ENCODE measurements at regions not wholly inside any gene's neighbourhood (a gene's known extent, or its start where the extent isn't known, plus 50 kb on each side); places are given as distances from the start of the nearest gene placed in this dataset.

- Histone ChIP-seq H3K79me2 (ENCODE audit: insufficient read depth, low read length) (no peaks in the 10 kb centered on the region), H3K27ac (ENCODE audit: low read depth, low read length, poor library complexity, severe bottlenecking) (no peak overlapping the region), H3F3A (ENCODE audit: insufficient read depth, low read length) (no peaks in the 10 kb centered on the region), H3K36me3 (ENCODE audit: insufficient read depth, low read length) (no peaks in the 10 kb centered on the region), H3K9me2 (ENCODE audit: low read depth, low read length) (no peaks in the 10 kb centered on the region), H3K9ac (ENCODE audit: low read length) (no peak overlapping the region), H3K9me3 (ENCODE audit: low read length) (no peaks in the 10 kb centered on the region), H2AFZ (ENCODE audit: low read length) (no peak overlapping the region), H3K4me2 (ENCODE audit: low read length) (no peak overlapping the region), H4K20me1 (ENCODE audit: insufficient read depth, low read length) (no peaks in the 10 kb centered on the region), H3K4me1 (ENCODE audit: insufficient read depth, low read length, severe bottlenecking) (no peaks in the 10 kb centered on the region), H3K27me3 (ENCODE audit: insufficient read depth, low read length) (no peaks in the 10 kb centered on the region), H3K4me3 (ENCODE audit: low read depth, low read length, poor library complexity, severe bottlenecking) (no peak overlapping the region)
- TF ChIP-seq, protein P1, sequence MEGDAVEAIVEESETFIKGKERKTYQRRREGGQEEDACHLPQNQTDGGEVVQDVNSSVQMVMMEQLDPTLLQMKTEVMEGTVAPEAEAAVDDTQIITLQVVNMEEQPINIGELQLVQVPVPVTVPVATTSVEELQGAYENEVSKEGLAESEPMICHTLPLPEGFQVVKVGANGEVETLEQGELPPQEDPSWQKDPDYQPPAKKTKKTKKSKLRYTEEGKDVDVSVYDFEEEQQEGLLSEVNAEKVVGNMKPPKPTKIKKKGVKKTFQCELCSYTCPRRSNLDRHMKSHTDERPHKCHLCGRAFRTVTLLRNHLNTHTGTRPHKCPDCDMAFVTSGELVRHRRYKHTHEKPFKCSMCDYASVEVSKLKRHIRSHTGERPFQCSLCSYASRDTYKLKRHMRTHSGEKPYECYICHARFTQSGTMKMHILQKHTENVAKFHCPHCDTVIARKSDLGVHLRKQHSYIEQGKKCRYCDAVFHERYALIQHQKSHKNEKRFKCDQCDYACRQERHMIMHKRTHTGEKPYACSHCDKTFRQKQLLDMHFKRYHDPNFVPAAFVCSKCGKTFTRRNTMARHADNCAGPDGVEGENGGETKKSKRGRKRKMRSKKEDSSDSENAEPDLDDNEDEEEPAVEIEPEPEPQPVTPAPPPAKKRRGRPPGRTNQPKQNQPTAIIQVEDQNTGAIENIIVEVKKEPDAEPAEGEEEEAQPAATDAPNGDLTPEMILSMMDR (IDR thresholded peaks at IDR 0.05; ENCODE audit: low read length), result no peak
- no peak for TF ChIP-seq EZH2 (IDR thresholded peaks at IDR 0.05; ENCODE audit: borderline replicate concordance, low read length)
Observed at GRCh38 chr10:6716516-6716915, 136.4 kb upstream of the PRKCQ start.

- no peaks in the 10 kb centered on the region for H3F3A ChIP-seq (ENCODE audit: insufficient read depth, low read length)
- no peak overlapping the region for H3K4me3 ChIP-seq (ENCODE audit: low read depth, low read length, poor library complexity, severe bottlenecking)
- no peak overlapping the region for H2AFZ ChIP-seq (ENCODE audit: low read length)
- TF ChIP-seq, protein P1 (IDR thresholded peaks at IDR 0.05; ENCODE audit: low read length), result no peak
- no peak for TF ChIP-seq EZH2 (IDR thresholded peaks at IDR 0.05; ENCODE audit: borderline replicate concordance, low read length)
- H4K20me1 ChIP-seq (ENCODE audit: insufficient read depth, low read length), result no peaks in the 10 kb centered on the region
- no peaks in the 10 kb centered on the region for H3K9me3 ChIP-seq (ENCODE audit: low read length)
- no peak overlapping the region for H3K27ac ChIP-seq (ENCODE audit: low read depth, low read length, poor library complexity, severe bottlenecking)
- no peak overlapping the region for H3K4me2 ChIP-seq (ENCODE audit: low read length)
- H3K4me1 ChIP-seq (ENCODE audit: insufficient read depth, low read length, severe bottlenecking), result no peaks in the 10 kb centered on the region
- H3K79me2 ChIP-seq (ENCODE audit: insufficient read depth, low read length), result no peaks in the 10 kb centered on the region
- no peaks in the 10 kb centered on the region for H3K27me3 ChIP-seq (ENCODE audit: insufficient read depth, low read length)
- no peaks in the 10 kb centered on the region for H3K36me3 ChIP-seq (ENCODE audit: insufficient read depth, low read length)
- H3K9ac ChIP-seq (ENCODE audit: low read length), result no peak overlapping the region
- no peaks in the 10 kb centered on the region for H3K9me2 ChIP-seq (ENCODE audit: low read depth, low read length)
Observed at GRCh38 chr10:6713716-6714115, 133.6 kb upstream of the PRKCQ start.

GRCh38 chr10:6713120-6713519 is 133.0 kb upstream of the PRKCQ start:
- no peak overlapping the region for H3K4me2 ChIP-seq (ENCODE audit: low read length)
- no peaks in the 10 kb centered on the region for H3K4me1 ChIP-seq (ENCODE audit: insufficient read depth, low read length, severe bottlenecking)
- no peak overlapping the region for H3K9ac ChIP-seq (ENCODE audit: low read length)
- no peaks in the 10 kb centered on the region for H3K27me3 ChIP-seq (ENCODE audit: insufficient read depth, low read length)
- no peak overlapping the region for H2AFZ ChIP-seq (ENCODE audit: low read length)
- TF ChIP-seq, protein P1 (IDR thresholded peaks at IDR 0.05; ENCODE audit: low read length), result no peak
- no peak for TF ChIP-seq EZH2 (IDR thresholded peaks at IDR 0.05; ENCODE audit: borderline replicate concordance, low read length)
- H3K79me2 ChIP-seq (ENCODE audit: insufficient read depth, low read length), result no peaks in the 10 kb centered on the region
- no peak overlapping the region for H3K27ac ChIP-seq (ENCODE audit: low read depth, low read length, poor library complexity, severe bottlenecking)
- no peak overlapping the region for H3K4me3 ChIP-seq (ENCODE audit: low read depth, low read length, poor library complexity, severe bottlenecking)
- no peaks in the 10 kb centered on the region for H3K9me2 ChIP-seq (ENCODE audit: low read depth, low read length)
- no peaks in the 10 kb centered on the region for H3F3A ChIP-seq (ENCODE audit: insufficient read depth, low read length)
- no peaks in the 10 kb centered on the region for H3K36me3 ChIP-seq (ENCODE audit: insufficient read depth, low read length)
- H3K9me3 ChIP-seq (ENCODE audit: low read length), result no peaks in the 10 kb centered on the region
- H4K20me1 ChIP-seq (ENCODE audit: insufficient read depth, low read length), result no peaks in the 10 kb centered on the region
